Islet precursor cell (in vitro differentiated cells): ENCODE measurements at regions not wholly inside any gene's neighbourhood (a gene's known extent, or its start where the extent isn't known, plus 50 kb on each side); places are given as distances from the start of the nearest gene placed in this dataset.
"Not testable (repeated sequence)": the region's sequence is repeated elsewhere in the genome, so short reads cannot be mapped to it uniquely, and the experiment has no call there.

ENCODE experiments used
- DNase-seq: peaks from one replicate; pipeline ENCODE4 v3.0.0-alpha.2; 2018

DNA sequence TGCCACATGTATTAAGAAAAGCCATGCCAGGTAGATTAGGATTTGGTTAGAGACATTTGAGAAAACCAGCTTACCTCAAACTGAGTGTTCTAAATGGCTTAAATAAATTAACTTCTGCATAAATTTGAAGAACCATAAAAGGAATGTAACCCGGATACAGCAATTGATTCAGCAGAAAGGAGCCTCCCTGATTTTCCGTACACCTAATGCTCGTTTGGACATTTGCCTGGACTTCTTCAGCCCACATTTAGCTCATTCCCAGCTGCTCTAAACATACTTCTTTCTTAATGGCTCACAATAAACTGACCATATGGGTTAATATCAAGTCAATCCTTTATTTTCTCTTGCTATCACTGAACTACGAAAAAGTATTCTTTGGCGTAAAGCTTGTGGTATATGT, 392.4 kb downstream of the ZNF516 start:
- no peak for DNase-seq

- DNase-seq: no peak
Measured at GRCh38 chr18:76102156-76102555, 392.9 kb downstream of the ZNF516 start.

- no peak for DNase-seq
Measured at GRCh38 chr18:76099931-76100457, 395.0 kb downstream of the ZNF516 start.

DNA sequence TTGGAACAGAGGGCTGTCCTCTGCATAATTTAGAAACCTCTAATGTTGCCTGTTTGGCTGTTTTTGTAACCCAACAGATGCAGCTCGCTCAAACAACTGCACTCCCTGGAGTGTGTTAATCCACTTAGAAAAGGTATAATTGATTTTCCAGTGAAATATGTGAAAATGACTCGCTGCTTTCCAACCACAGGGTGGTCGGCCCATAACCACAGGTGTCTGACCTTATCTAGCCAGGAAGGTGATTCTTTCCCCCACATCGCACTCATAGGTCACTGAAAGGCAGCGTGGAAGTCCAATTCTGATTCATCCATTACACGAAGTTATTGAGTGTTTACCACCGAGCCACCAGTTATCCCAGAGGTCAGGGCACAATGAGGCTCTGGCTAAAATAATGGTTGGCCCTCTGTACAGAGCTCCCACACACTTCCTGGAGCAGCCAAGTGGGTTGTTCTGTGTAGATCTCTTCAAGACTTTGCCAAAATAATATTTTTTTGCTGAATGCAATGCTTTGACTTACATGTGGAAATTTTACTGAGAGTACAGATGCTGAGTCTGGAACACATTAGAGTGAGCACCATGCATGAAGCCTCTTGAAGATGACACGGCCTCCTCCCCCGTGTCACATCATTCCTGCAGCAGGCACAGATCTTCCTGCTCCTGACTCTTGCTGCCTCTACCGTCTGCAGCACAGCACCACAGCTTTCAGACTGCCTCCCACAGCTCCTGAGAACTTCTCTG, 396.2 kb downstream of the ZNF516 start:
- DNase-seq: no peak

DNA sequence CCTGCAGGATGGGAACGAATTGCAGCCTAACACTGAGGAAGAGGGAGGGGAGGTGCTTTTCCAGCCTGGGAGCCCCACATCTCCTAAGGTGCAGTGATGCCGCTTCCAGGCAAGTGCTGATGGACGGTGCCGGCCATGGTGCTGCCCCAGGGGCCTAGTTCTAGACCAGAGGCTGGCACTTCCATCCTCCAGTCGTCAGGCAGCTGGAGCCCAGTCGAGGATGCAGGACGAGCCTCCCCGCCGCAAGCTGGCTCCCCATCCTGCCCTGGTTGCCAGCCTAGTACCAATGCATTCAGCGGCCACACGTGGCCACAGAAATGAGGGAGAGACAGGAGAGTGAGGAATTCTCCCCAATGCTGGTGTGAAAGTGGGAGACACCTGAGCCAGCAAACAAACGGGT, 413.5 kb downstream of the ZNF516 start:
- no peak for DNase-seq

DNA sequence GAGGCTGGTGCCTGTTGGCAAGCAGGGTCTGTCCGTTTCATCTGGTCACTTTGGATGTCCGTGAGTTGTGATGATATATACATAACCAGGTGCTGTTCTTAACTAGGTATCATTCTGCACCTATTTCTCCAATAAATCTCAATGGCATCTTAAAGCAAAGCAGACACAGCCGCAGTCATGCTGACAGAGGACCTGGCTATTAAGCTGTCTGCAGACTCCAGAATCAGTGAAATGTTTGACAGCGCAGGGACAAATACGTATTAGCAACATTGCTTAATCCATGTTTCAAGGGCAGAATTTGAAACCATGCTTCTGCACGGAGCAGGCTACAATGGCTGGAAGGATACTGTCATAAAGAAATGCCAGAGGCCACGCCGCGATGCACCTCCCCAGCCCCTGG, 414.6 kb downstream of the ZNF516 start:
- no peak for DNase-seq

- peak; percentile 61 for DNase-seq
Measured at GRCh38 chr18:76075777-76076176, 419.3 kb downstream of the ZNF516 start.

DNA sequence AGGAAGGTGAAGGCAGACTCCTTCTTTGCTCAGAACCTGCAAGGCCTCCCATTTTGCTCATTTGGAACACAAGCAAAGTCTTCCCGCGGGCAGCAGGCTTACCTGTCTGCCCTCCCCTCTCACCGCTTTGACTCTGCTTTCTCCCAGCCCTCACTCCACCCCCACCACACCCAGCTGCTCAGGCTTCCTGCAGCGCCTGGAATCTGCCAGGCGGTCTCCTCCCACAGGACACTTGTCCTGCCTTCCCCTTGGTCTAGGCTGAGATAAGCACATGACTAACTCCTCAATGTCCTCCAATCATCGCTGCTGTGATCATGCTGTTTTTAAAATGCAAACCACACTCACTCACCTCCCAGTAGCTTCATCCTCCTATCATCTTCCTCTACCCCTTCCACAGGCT, 430.0 kb downstream of the ZNF516 start:
- DNase-seq: peak; percentile 86

DNA sequence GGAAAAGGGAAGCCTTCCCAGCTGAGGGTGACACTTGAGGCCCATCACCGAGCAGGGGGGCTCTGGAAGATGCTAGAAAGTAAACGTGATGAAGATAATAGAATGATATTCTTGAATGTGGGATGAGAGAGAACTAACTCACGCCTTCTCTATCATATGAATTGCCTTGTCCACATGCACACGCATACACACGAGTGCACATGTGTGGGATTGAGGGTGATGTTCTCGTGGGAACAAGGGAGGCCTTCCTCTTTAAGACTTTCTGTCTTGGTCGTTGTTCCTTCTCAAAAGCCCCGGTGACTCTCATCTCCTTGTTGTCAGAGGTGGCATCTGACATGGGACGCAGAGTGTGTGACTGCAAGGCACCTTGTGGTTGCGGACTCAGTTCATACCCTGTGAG, 436.9 kb downstream of the ZNF516 start:
- DNase-seq: no peak

DNA sequence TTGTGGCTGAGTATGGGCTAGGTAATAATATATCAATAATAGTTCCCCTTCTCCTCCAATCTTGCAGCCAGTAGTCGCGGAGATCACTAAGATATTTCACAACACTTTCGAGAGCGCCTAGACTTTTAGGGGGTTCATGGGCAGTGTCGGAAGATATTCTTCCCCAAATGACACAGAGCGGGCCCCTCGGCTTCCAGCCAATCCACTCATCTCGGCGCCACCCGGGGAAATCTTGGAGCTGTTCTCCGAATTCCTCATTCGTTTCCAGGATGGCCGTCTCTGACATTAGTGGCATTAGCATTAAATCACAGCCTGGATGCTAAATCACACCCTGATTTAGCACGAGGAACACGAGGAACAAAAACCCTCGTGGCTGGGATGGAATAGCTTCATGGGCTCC, 437.7 kb downstream of the ZNF516 start:
- no peak for DNase-seq

- DNase-seq: no peak
Measured at GRCh38 chr18:76056471-76057110, 438.5 kb downstream of the ZNF516 start.

GRCh38 chr18:76055578-76055977, 439.5 kb downstream of the ZNF516 start:
- DNase-seq: no peak

DNA sequence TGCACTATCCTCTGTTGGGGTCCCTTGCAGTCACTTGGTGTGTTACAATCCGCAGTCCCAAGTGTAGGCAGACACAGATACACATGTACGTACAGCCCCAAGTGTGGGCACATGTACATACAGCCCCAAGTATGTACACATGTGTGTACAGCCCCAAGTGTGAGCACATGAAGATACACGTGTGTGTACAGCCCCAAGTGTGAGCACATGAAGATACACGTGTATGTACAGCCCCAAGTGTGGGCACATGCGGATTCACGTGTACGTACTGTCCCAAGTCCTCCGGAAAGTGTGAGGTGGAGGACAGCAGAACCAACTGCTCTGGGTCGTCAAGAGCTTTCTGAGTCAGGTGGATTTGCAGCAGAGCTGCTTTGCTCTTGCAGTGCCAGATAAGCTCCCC, 440.0 kb downstream of the ZNF516 start:
- no peak for DNase-seq

DNA sequence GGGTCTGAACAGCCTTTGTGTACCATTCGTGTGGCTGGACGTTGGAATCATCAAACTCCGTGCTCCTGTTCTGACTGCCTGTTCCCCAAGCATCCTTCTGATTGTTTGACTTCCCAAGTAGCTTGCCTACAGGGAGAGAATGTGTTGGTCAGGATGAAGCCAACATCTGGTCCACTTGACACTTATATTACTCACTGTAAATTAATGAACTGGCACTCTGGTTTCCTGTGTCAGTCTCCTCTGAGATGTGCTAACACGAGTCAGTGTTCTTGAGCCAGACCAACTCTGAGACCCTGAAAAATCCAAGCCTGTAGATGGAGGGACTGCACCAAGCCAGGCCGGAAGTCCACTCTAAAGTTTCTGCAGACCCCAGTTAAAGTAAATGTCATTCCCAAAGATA, 440.9 kb downstream of the ZNF516 start:
- no peak for DNase-seq

DNA sequence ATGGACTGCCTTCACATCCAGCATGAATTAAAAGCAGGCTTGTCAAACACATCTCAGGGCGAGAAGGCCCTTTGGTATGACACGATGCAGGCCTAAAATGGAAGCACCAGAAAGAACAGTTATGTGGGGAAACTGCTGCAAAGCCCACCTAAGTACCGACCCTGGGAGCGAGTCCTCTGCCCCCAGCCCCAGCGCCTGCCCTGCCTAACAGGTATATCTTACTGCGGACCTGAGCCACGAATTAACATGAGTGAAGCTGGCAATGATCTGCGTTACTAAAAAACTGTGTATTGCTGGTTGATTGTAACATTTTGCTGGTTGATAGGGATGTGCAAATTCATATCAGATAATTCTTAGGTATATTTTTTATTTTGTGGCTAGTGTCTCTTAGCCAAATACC, 441.5 kb downstream of the ZNF516 start:
- no peak for DNase-seq

DNA sequence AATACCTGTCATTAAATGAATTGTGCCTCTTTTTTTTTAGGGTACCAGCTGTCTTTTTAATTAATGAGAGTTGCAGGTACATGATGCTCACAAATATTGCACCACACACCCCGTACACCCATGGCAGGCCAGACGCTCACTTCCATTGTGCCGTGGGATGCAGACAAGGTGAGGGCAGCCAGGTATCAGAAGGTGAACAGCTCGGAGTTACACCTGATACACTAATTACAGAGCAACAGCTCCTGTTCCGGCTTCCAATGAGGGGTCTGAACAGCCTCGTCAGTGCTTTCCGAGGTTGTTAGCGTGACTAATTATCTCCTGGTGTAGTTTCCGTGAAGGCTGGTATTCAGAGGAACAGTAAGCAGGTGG, 442.8 kb downstream of the ZNF516 start:
- DNase-seq: no peak

- no peak for DNase-seq
Measured at GRCh38 chr18:76051396-76052226, 443.4 kb downstream of the ZNF516 start.

GRCh38 chr18:76046221-76046620, 448.8 kb downstream of the ZNF516 start:
- DNase-seq: no peak

GRCh38 chr18:76042511-76042910, 452.5 kb downstream of the ZNF516 start:
- no peak for DNase-seq

DNA sequence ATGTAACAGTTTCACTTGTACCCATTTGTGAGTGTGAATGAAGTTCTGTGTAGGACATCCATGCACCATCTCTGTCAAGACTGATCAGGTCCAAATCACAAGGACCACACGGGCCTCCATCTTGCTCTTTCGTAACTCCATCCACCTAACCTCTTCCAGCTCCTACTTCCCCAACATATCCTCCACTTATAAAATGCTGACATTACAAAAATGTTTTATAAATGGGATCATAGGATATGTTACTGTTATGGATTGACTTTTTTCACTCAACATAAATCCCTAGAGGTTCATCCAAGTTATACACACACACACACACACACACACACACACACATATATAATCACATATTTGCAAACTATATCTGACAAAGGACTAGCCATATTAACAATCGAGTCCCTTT, 476.8 kb downstream of the ZNF516 start:
- DNase-seq: no peak

DNA sequence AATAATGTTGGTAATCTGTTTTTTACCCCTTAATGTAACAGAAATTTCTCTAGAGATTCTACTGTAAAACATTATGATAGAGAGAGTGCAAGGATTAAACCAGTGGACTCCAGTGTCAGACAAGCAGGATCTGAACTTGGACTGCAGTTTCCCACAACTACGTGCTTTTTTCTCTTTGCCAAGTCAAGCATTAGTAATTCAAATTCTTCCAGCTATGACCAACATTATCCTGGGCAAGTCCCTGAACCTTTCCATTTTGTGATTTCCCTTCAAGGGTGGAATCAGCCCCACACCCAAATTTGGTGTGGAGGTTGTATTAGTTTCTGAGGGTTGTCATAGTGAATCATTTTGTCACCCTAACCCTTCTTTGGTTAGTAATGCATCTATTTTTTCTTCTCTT, 482.0 kb downstream of the ZNF516 start:
- no peak for DNase-seq

GRCh38 chr18:76005632-76006208, 489.3 kb downstream of the ZNF516 start:
- DNase-seq: no peak

DNA sequence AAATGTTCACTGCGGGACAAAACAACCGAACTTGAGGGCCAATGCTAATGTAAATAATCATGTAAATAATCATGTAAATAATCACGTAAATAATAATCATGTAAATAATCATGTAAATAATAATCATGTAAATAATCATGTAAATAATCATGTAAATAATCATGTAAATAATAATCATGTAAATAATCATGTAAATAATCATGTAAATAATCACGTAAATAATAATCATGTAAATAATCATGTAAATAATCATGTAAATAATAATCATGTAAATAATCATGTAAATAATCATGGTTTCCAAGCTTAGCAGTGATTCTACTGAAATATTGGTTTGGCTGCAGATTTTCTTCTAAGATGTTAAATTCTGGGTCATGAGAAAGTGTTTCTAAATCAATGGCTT, 507.1 kb downstream of the ZNF516 start:
- not testable (repeated sequence) for DNase-seq
